Neural progenitor cell (in vitro differentiated cells): ENCODE measurements at regions not wholly inside any gene's neighbourhood (a gene's known extent, or its start where the extent isn't known, plus 50 kb on each side); places are given as distances from the start of the nearest gene placed in this dataset.

Experiments
- DNase-seq: peaks from one replicate; pipeline ENCODE4 v3.0.0-alpha.2; 2016; ENCODE audit warnings: low spot score
- H2AFZ ChIP-seq: fragments of 200-600 bp; sonication (generic); replicated peaks from 2 replicates; pipeline ENCODE4 v1.6.1; 2016; ENCODE audit warnings: antibody characterized with exemption
- H3F3A ChIP-seq: fragments of 200-600 bp; sonication (generic); 2 replicates; pipeline ENCODE4 v1.6.1; 2016; ENCODE audit warnings: antibody characterized with exemption, low read depth
- H3K27ac ChIP-seq: fragments of 200-600 bp; sonication (generic); 2 replicates; pipeline ENCODE4 v1.5.1; 2016; ENCODE audit warnings: mild to moderate bottlenecking
- H3K27me3 ChIP-seq: fragments of 200-600 bp; sonication (generic); 2 replicates; pipeline ENCODE4 v1.6.1; 2016; ENCODE audit warnings: mild to moderate bottlenecking, moderate library complexity
- H3K36me3 ChIP-seq: fragments of 200-600 bp; sonication (generic); 2 replicates; pipeline ENCODE4 v1.5.1; 2016
- H3K4me1 ChIP-seq: fragments of 200-600 bp; sonication (generic); 2 replicates; pipeline ENCODE4 v1.6.1; 2016; ENCODE audit warnings: mixed run types
- H3K4me2 ChIP-seq: fragments of 200-600 bp; sonication (generic); 2 replicates; pipeline ENCODE4 v1.6.1; 2016
- H3K4me3 ChIP-seq: fragments of 200-600 bp; sonication (generic); 2 replicates; pipeline ENCODE4 v1.5.1; 2016
- H3K79me2 ChIP-seq: fragments of 200-600 bp; sonication (generic); 2 replicates; pipeline ENCODE4 v1.6.1; 2016; ENCODE audit warnings: low read depth
- H3K9ac ChIP-seq: fragments of 200-600 bp; sonication (generic); 2 replicates; pipeline ENCODE4 v1.6.1; 2016
- H3K9me3 ChIP-seq: fragments of 200-600 bp; sonication (generic); 2 replicates; pipeline ENCODE4 v1.5.1; 2016; ENCODE audit warnings: low read depth
- H4K20me1 ChIP-seq: fragments of 200-600 bp; sonication (generic); 2 replicates; pipeline ENCODE4 v1.6.1; 2016; ENCODE audit warnings: low read depth
- H3K27ac Mint-ChIP-seq: 3 replicates; pipeline ENCODE4 v1.8.0; 2021; ENCODE audit warnings: mixed read lengths
- H3K27me3 Mint-ChIP-seq: 2 replicates; pipeline ENCODE4 v1.8.0; 2022; ENCODE audit warnings: low read depth, mild to moderate bottlenecking, inconsistent platforms, moderate library complexity, mixed read lengths; ENCODE audit not compliant: insufficient read depth
- H3K36me3 Mint-ChIP-seq: 3 replicates; pipeline ENCODE4 v1.8.0; 2021; ENCODE audit warnings: mixed read lengths
- H3K4me1 Mint-ChIP-seq: 3 replicates; pipeline ENCODE4 v1.8.0; 2021; ENCODE audit warnings: mixed read lengths
- H3K4me3 Mint-ChIP-seq: 3 replicates; pipeline ENCODE4 v1.8.0; 2021; ENCODE audit warnings: mild to moderate bottlenecking, moderate library complexity, mixed read lengths
- H3K9me3 Mint-ChIP-seq: 3 replicates; pipeline ENCODE4 v1.8.0; 2020; ENCODE audit warnings: mixed read lengths
- EZH2 ChIP-seq: fragments of 200-600 bp; sonication (generic); IDR thresholded peaks from 2 replicates; pipeline ENCODE4 v1.6.1; 2017; ENCODE audit warnings: antibody characterized with exemption, mild to moderate bottlenecking, moderate library complexity
- EZH2phosphoT487 ChIP-seq: fragments of 200-600 bp; sonication (generic); IDR thresholded peaks from 2 replicates; pipeline ENCODE4 v1.6.1; 2017; ENCODE audit warnings: antibody characterized with exemption
- TF ChIP-seq, protein P1 (sequence below): fragments of 200-600 bp; sonication (generic); IDR thresholded peaks from 2 replicates; pipeline ENCODE4 v1.5.1; 2017; ENCODE audit warnings: antibody characterized with exemption, mild to moderate bottlenecking

DNA sequence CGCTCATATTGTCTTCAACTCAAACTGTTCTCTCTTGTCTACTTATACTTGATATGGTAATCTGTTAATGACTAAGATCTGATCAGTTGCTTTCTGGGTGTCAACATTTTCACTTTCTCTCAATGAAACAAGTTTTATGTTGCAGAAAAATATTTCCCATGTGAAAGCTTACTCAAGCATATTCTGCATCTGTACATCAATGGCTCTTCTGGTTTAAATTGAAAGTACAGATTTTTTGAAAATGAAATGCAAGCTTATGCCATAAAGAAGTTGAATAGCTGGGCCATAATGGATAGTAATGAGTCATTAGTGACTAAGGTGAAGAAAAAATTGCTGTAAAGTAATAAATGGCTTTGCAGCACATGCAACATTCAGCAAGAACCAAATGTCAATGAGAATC lies 140.7 kb downstream of the BCHE start:
- Histone ChIP-seq H3K4me2 (no peak overlapping the region), H3K27me3 (no peaks in the 10 kb centered on the region), H3K4me1 (no peaks in the 10 kb centered on the region), H2AFZ (no peak overlapping the region), H3K36me3 (no peaks in the 10 kb centered on the region), H3K4me3 (no peak overlapping the region), H3F3A (no peaks in the 10 kb centered on the region), H4K20me1 (no peaks in the 10 kb centered on the region), H3K79me2 (no peaks in the 10 kb centered on the region), H3K9me3 (no peaks in the 10 kb centered on the region), H3K9ac (no peak overlapping the region), H3K27ac (no peak overlapping the region)
- Mint-ChIP-seq H3K36me3 (peaks cover 3% of the 10 kb centered on the region), H3K9me3 (peaks cover 19% of the 10 kb centered on the region), H3K27me3 (peaks cover 11% of the 10 kb centered on the region), H3K27ac (no peak overlapping the region), H3K4me1 (peaks cover 2% of the 10 kb centered on the region), H3K4me3 (no peak overlapping the region)
- DNase-seq = no peak
- TF ChIP-seq, protein P1, sequence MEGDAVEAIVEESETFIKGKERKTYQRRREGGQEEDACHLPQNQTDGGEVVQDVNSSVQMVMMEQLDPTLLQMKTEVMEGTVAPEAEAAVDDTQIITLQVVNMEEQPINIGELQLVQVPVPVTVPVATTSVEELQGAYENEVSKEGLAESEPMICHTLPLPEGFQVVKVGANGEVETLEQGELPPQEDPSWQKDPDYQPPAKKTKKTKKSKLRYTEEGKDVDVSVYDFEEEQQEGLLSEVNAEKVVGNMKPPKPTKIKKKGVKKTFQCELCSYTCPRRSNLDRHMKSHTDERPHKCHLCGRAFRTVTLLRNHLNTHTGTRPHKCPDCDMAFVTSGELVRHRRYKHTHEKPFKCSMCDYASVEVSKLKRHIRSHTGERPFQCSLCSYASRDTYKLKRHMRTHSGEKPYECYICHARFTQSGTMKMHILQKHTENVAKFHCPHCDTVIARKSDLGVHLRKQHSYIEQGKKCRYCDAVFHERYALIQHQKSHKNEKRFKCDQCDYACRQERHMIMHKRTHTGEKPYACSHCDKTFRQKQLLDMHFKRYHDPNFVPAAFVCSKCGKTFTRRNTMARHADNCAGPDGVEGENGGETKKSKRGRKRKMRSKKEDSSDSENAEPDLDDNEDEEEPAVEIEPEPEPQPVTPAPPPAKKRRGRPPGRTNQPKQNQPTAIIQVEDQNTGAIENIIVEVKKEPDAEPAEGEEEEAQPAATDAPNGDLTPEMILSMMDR = no peak
- no peak for TF ChIP-seq EZH2
- no peak for TF ChIP-seq EZH2phosphoT487

DNA sequence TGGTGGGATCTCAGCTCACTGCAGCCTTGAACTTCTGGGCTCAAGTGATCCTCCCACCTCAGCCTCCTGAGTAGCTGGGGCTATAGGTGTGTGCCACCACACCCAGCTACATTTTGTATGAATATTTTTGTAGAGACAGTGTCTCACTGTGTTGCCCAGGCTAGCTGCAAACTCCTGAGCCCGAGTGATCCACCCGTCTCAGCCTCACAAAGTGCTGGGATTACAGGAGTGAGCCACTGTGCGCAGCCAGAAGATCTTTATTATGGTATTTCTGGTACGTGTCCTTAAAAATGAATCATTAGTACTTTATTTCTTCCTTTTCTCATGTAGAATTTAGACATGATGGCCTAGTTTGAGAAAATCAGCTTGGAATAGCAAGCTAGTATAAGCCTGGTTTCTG lies 153.3 kb downstream of the BCHE start:
- no peak overlapping the region for H3K4me3 Mint-ChIP-seq
- Histone ChIP-seq H3K9ac (no peak overlapping the region), H3K27me3 (no peaks in the 10 kb centered on the region), H3K4me2 (no peak overlapping the region), H4K20me1 (no peaks in the 10 kb centered on the region), H3K4me3 (no peak overlapping the region), H3K9me3 (no peaks in the 10 kb centered on the region), H3F3A (no peaks in the 10 kb centered on the region), H3K27ac (no peak overlapping the region), H3K36me3 (no peaks in the 10 kb centered on the region), H3K4me1 (no peaks in the 10 kb centered on the region), H3K79me2 (no peaks in the 10 kb centered on the region), H2AFZ (no peak overlapping the region)
- no peak for DNase-seq
- H3K9me3 Mint-ChIP-seq = no peaks in the 10 kb centered on the region
- H3K27me3 Mint-ChIP-seq = peaks cover 2% of the 10 kb centered on the region
- no peaks in the 10 kb centered on the region for H3K4me1 Mint-ChIP-seq
- no peak overlapping the region for H3K27ac Mint-ChIP-seq
- H3K36me3 Mint-ChIP-seq = no peaks in the 10 kb centered on the region
- TF ChIP-seq EZH2phosphoT487 = no peak
- no peak for TF ChIP-seq EZH2
- TF ChIP-seq, protein P1 = no peak

DNA sequence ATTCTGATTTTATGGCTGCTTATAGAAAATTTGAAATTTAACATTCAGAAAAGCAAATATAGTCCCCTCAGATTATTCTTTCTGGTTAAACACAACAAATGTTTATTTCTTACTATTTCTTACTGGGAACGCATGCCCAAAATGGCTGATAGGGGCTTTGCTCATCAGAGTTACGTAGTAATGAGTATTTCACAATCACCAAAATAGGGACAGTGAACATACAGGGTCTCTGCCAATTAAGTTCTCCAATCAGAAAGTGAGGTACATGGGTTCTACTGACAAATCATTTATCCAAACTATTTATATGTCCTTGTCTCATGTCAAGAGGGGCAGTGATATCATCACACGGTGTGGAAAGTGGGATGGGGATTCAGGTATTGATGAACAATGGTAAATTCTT lies 154.5 kb downstream of the BCHE start:
- H3F3A ChIP-seq = no peaks in the 10 kb centered on the region
- no peak overlapping the region for H3K27ac ChIP-seq
- no peaks in the 10 kb centered on the region for H3K4me1 ChIP-seq
- H4K20me1 ChIP-seq = no peaks in the 10 kb centered on the region
- no peak for DNase-seq
- no peaks in the 10 kb centered on the region for H3K36me3 Mint-ChIP-seq
- H3K4me1 Mint-ChIP-seq = no peaks in the 10 kb centered on the region
- no peak overlapping the region for H2AFZ ChIP-seq
- H3K9ac ChIP-seq = no peak overlapping the region
- no peaks in the 10 kb centered on the region for H3K9me3 Mint-ChIP-seq
- H3K4me2 ChIP-seq = no peak overlapping the region
- no peaks in the 10 kb centered on the region for H3K36me3 ChIP-seq
- H3K27ac Mint-ChIP-seq = no peak overlapping the region
- no peak overlapping the region for H3K4me3 ChIP-seq
- no peak overlapping the region for H3K4me3 Mint-ChIP-seq
- H3K79me2 ChIP-seq = no peaks in the 10 kb centered on the region
- no peak for TF ChIP-seq EZH2
- TF ChIP-seq, protein P1 = no peak
- TF ChIP-seq EZH2phosphoT487 = no peak
- H3K9me3 ChIP-seq = no peaks in the 10 kb centered on the region
- no peaks in the 10 kb centered on the region for H3K27me3 ChIP-seq
- H3K27me3 Mint-ChIP-seq = peaks cover 2% of the 10 kb centered on the region

DNA sequence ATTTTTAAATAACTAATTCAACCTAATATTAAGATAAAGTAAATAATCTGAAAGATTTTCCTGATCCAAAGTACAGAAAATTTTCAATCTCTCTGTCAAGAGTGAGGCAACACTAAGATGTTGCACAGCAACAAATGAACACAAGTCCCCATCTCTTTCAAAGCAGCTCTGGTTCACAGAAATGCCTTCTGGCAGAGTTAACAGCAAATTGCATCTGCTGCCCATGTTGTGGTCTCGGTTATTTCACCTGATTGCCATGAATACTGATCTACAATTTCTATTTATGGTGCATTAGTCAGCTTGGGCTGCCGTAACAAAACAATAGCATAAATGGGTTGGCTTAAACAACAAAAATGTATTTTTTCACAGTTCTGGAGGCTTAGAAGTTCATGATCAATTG lies 167.3 kb downstream of the BCHE start:
- H3K9me3 Mint-ChIP-seq = peaks cover 5% of the 10 kb centered on the region

More for the DNA sequence above, 167.3 kb downstream of the BCHE start:
- H3K27me3 ChIP-seq = no peaks in the 10 kb centered on the region
- H4K20me1 ChIP-seq = no peaks in the 10 kb centered on the region
- Mint-ChIP-seq H3K36me3 (no peaks in the 10 kb centered on the region), H3K27me3 (no peaks in the 10 kb centered on the region), H3K4me3 (no peak overlapping the region), H3K4me1 (no peaks in the 10 kb centered on the region), H3K27ac (no peak overlapping the region)
- H3K36me3 ChIP-seq = no peaks in the 10 kb centered on the region
- no peaks in the 10 kb centered on the region for H3K4me1 ChIP-seq
- H3K79me2 ChIP-seq = no peaks in the 10 kb centered on the region
- H3F3A ChIP-seq = no peaks in the 10 kb centered on the region
- H3K4me3 ChIP-seq = no peak overlapping the region
- no peak overlapping the region for H3K27ac ChIP-seq
- H3K9ac ChIP-seq = no peak overlapping the region
- H3K4me2 ChIP-seq = no peak overlapping the region
- no peak for DNase-seq
- no peaks in the 10 kb centered on the region for H3K9me3 ChIP-seq
- no peak for TF ChIP-seq EZH2phosphoT487
- TF ChIP-seq, protein P1 = no peak
- no peak for TF ChIP-seq EZH2
- no peak overlapping the region for H2AFZ ChIP-seq
